ENCODE measurements at regions not wholly inside any gene's neighbourhood (a gene's known extent, or its start where the extent isn't known, plus 50 kb on each side); places are given as distances from the start of the nearest gene placed in this dataset.

DNA sequence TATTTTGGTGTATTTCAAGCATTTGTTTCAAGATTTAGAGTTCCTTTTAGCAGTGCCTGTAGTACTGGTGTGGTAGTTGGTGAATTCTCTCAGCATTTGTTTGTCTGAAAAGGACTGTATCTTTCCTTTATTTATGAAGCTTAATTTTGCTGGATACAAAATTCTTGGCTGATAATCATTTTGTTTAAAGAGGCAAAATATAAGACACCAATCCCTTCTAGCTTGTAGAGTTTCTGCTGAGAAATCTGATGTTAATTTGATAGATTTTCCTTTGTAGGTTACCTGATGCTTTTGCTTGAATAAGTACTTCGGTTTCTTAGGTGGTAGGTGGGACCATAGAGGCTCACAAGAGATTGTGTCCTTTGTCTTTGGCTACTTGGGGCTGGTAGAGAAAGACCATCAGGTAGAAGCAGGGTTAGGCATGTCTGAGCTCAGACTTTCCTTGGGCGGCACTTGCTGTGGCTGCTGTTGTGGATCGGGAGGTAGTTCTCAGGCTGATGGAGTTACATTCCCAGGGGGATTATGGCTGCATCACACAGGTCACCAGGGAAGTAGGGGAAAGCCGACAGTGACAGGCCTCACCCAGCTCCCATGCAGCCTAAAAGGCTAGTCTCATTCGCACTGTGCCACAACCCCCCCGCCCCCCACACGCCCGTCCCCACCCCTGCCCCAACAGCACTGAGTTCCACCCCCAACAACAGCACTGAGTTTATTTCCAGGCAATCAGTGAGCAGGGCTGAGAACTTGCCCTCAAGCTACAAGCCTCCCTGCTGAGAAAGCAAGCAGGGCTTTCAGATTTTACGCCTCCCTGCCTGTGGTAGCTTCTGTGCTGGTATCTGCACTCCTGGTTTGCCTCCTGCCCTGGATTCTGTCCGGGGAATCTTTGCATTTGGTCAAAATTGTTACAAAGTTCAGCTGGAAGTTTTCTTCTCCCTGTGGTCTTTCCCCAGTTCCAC is 127.1 kb upstream of the GLRA1 start:
- no peak for FAIRE-seq
- intact Hi-C loops (cut with micrococcal nuclease; ENCODE audit: unreplicated experiment) (no loop called here), in situ Hi-C loops (cut with MboI) (no loop called here)
- Histone ChIP-seq H3K4me1 (ENCODE audit: control insufficient read depth, insufficient read depth, low read length) (no peaks in the 10 kb centered on the region), H3K9ac (ENCODE audit: control insufficient read depth, insufficient read depth, low read length) (no peak overlapping the region), H2AFZ (ENCODE audit: control insufficient read depth, low read depth, low read length) (no peak overlapping the region), H3K27me3 (replicated peaks in 1 of 2; ENCODE audit: control insufficient read depth in 2 of 2, insufficient read depth in 2 of 2, low read length in 1 of 2) (no peaks in the 10 kb centered on the region), H3K4me3 (no peak overlapping the region), H3K36me3 (ENCODE audit: control insufficient read depth in 2 of 2, insufficient read depth in 2 of 2, low read length in 1 of 2) (no peaks in the 10 kb centered on the region), H3K9me3 (replicated peaks; ENCODE audit: control insufficient read depth, insufficient read depth, low read length) (no peaks in the 10 kb centered on the region), H3K27ac (ENCODE audit: control insufficient read depth, insufficient read depth) (no peak overlapping the region), H3K79me2 (ENCODE audit: control insufficient read depth, insufficient read depth, low read length) (no peaks in the 10 kb centered on the region), H3K4me2 (ENCODE audit: control insufficient read depth, insufficient read depth) (no peak overlapping the region), H4K20me1 (ENCODE audit: control insufficient read depth, insufficient read depth) (no peaks in the 10 kb centered on the region)
- ATAC-seq, result no peak
- WGBS (ENCODE audit: insufficient coverage, insufficient replicate concordance, low lambda C conversion rate, missing lambda C conversion rate), result 31% methylated on average over 10 of the region's 10 CpGs
- TF ChIP-seq NRF1 (conservative IDR thresholded peaks at IDR 0.05; ENCODE audit: low read depth, low read length) (no peak), HDGF (IDR thresholded peaks at IDR 0.05) (no peak), TCF12 (IDR thresholded peaks at IDR 0.05; ENCODE audit: low read depth, low read length) (no peak), NFXL1 (IDR thresholded peaks at IDR 0.05; ENCODE audit: borderline replicate concordance) (no peak), CBX3 (IDR thresholded peaks at IDR 0.05; ENCODE audit: borderline replicate concordance, low read depth) (no peak), TCF7 (IDR thresholded peaks at IDR 0.05; ENCODE audit: borderline replicate concordance) (no peak), RUNX3 (IDR thresholded peaks at IDR 0.05; ENCODE audit: low read length) (no peak), KAT2A (conservative IDR thresholded peaks at IDR 0.05; ENCODE audit: control insufficient read depth, low read depth, low read length) (no peak), NR2F1 (conservative IDR thresholded peaks at IDR 0.05) (no peak), RFX5 (IDR thresholded peaks at IDR 0.05; ENCODE audit: low read depth, low read length) (no peak), ZBED1 (IDR thresholded peaks at IDR 0.05; ENCODE audit: borderline replicate concordance) (no peak), PAX5 (IDR thresholded peaks at IDR 0.05; ENCODE audit: borderline replicate concordance, low read depth, low read length) (no peak), TBL1XR1 (IDR thresholded peaks at IDR 0.05; ENCODE audit: low read depth, low read length) (no peak), CBFB (IDR thresholded peaks at IDR 0.05; ENCODE audit: low read depth) (no peak)
- TF ChIP-seq, protein P1, sequence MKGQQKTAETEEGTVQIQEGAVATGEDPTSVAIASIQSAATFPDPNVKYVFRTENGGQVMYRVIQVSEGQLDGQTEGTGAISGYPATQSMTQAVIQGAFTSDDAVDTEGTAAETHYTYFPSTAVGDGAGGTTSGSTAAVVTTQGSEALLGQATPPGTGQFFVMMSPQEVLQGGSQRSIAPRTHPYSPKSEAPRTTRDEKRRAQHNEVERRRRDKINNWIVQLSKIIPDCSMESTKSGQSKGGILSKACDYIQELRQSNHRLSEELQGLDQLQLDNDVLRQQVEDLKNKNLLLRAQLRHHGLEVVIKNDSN (IDR thresholded peaks at IDR 0.05; ENCODE audit: borderline replicate concordance, extremely low read length, insufficient read depth, low read depth, low read length), result no peak
- TF ChIP-seq, protein P2, sequence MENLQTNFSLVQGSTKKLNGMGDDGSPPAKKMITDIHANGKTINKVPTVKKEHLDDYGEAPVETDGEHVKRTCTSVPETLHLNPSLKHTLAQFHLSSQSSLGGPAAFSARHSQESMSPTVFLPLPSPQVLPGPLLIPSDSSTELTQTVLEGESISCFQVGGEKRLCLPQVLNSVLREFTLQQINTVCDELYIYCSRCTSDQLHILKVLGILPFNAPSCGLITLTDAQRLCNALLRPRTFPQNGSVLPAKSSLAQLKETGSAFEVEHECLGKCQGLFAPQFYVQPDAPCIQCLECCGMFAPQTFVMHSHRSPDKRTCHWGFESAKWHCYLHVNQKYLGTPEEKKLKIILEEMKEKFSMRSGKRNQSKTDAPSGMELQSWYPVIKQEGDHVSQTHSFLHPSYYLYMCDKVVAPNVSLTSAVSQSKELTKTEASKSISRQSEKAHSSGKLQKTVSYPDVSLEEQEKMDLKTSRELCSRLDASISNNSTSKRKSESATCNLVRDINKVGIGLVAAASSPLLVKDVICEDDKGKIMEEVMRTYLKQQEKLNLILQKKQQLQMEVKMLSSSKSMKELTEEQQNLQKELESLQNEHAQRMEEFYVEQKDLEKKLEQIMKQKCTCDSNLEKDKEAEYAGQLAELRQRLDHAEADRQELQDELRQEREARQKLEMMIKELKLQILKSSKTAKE (IDR thresholded peaks at IDR 0.05; ENCODE audit: low read depth, poor library complexity, severe bottlenecking), result no peak
- TF ChIP-seq, protein P3, sequence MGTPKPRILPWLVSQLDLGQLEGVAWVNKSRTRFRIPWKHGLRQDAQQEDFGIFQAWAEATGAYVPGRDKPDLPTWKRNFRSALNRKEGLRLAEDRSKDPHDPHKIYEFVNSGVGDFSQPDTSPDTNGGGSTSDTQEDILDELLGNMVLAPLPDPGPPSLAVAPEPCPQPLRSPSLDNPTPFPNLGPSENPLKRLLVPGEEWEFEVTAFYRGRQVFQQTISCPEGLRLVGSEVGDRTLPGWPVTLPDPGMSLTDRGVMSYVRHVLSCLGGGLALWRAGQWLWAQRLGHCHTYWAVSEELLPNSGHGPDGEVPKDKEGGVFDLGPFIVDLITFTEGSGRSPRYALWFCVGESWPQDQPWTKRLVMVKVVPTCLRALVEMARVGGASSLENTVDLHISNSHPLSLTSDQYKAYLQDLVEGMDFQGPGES (IDR thresholded peaks at IDR 0.05), result no peak
- no peak for DNase-seq (ENCODE audit: low read depth, low spot score)
- RAD21 ChIA-PET (ENCODE audit: unreplicated experiment), result no interaction called here
- CTCF ChIA-PET, result no interaction called here
- no TSS peak for BruUV-seq (replicated peaks)
- POLR2A ChIA-PET, result no interaction called here
- SMC1A ChIA-PET (ENCODE audit: uncharacterized antibody, unreplicated experiment), result no interaction called here
